Vagina (tissue), 2 donors: ENCODE measurements at regions not wholly inside any gene's neighbourhood (a gene's known extent, or its start where the extent isn't known, plus 50 kb on each side); places are given as distances from the start of the nearest gene placed in this dataset.

Experiments
- DNase-seq, 2 donors: peaks; one replicate each; pipeline ENCODE4 v3.0.0-alpha.2; 2017; ENCODE audit errors: extremely low spot score in 2 of 2
- H3K27ac ChIP-seq: fragments of 200-600 bp; sonication (generic); one replicate; pipeline ENCODE4 v1.5.1; 2019
- H3K27me3 ChIP-seq: fragments of 200-600 bp; sonication (generic); one replicate; pipeline ENCODE4 v1.5.1; 2019
- H3K36me3 ChIP-seq, 2 donors: fragments of 200-600 bp; sonication (generic); one replicate each; pipeline ENCODE4 v1.5.1; 2017 to 2019
- H3K4me1 ChIP-seq: fragments of 200-600 bp; sonication (generic); one replicate; pipeline ENCODE4 v1.5.1; 2019
- H3K4me3 ChIP-seq, 2 donors: fragments of 200-600 bp; sonication (generic); 1 replicate in 1 of 2; 2 replicates in 1 of 2; pipeline ENCODE4 v1.5.1; 2016 to 2019
- H3K9me3 ChIP-seq: fragments of 200-600 bp; sonication (generic); one replicate; pipeline ENCODE4 v1.5.1; 2019
- CTCF ChIP-seq, 3 experiments: fragments of 450-650 bp in 2 of 3; fragments of 200-600 bp in 1 of 3; sonication (generic) in 1 of 3; IDR thresholded peaks; one replicate each; pipeline ENCODE4 v1.5.1; 2017 to 2019; ENCODE audit warnings: antibody characterized with exemption in 3 of 3, mild to moderate bottlenecking in 2 of 3, moderate library complexity in 2 of 3
- POLR2A ChIP-seq, 2 donors: fragments of 450-650 bp; IDR thresholded peaks; one replicate each; pipeline ENCODE4 v1.6.1; 2017; ENCODE audit warnings: antibody characterized with exemption in 2 of 2, mild to moderate bottlenecking in 2 of 2, moderate library complexity in 2 of 2
- POLR2AphosphoS5 ChIP-seq, 2 donors: sonication (generic); formaldehyde crosslinking; IDR thresholded peaks; one replicate each; pipeline ENCODE4 v1.9.0; 2017; ENCODE audit warnings: antibody characterized with exemption in 2 of 2, mild to moderate bottlenecking in 2 of 2, low read depth in 1 of 2; ENCODE audit not compliant: insufficient read depth in 1 of 2
- intact Hi-C: fragments of 100-400 bp; cut with DNase I; formaldehyde crosslinking; loops from one replicate; pipeline ENCODE4 v1.15.1; 2023

GRCh38 chr4:137674066-137674465, 141.8 kb upstream of the PCDH18 start:
- TF ChIP-seq CTCF (IDR thresholded peaks at IDR 0.05) = no peak
- no peak for TF ChIP-seq POLR2A (IDR thresholded peaks at IDR 0.05)
- no peaks in the 10 kb centered on the region for H3K36me3 ChIP-seq
- no peak for DNase-seq
- H3K4me1 ChIP-seq = no peaks in the 10 kb centered on the region
- no peak overlapping the region for H3K27ac ChIP-seq
- intact Hi-C loops = no loop called here
- H3K9me3 ChIP-seq = no peaks in the 10 kb centered on the region
- H3K27me3 ChIP-seq = no peaks in the 10 kb centered on the region
- no peak overlapping the region for H3K4me3 ChIP-seq

- no peaks in the 10 kb centered on the region for H3K4me1 ChIP-seq
- no peak for DNase-seq
- intact Hi-C loops = no loop called here
- no peaks in the 10 kb centered on the region for H3K36me3 ChIP-seq
- H3K9me3 ChIP-seq = no peaks in the 10 kb centered on the region
- H3K4me3 ChIP-seq = no peak overlapping the region
- TF ChIP-seq POLR2A (IDR thresholded peaks at IDR 0.05) (no peak), POLR2AphosphoS5 (IDR thresholded peaks at IDR 0.05; ENCODE audit: insufficient read depth in 1 of 2, low read depth in 1 of 2) (no peak), CTCF (IDR thresholded peaks at IDR 0.05) (no peak)
- H3K27me3 ChIP-seq = no peaks in the 10 kb centered on the region
- no peak overlapping the region for H3K27ac ChIP-seq
Measured at GRCh38 chr4:137668885-137669545, 136.7 kb upstream of the PCDH18 start.

GRCh38 chr4:137664416-137664815, 132.1 kb upstream of the PCDH18 start:
- no peak for DNase-seq
- TF ChIP-seq POLR2A (IDR thresholded peaks at IDR 0.05) = no peak
- TF ChIP-seq POLR2AphosphoS5 (IDR thresholded peaks at IDR 0.05; ENCODE audit: insufficient read depth in 1 of 2, low read depth in 1 of 2) = no peak
- TF ChIP-seq CTCF (IDR thresholded peaks at IDR 0.05) = no peak
- H3K27ac ChIP-seq = peak overlapping the region; percentile 73
- no peaks in the 10 kb centered on the region for H3K9me3 ChIP-seq
- intact Hi-C loops = no loop called here
- H3K36me3 ChIP-seq = no peaks in the 10 kb centered on the region
- no peaks in the 10 kb centered on the region for H3K27me3 ChIP-seq
- H3K4me3 ChIP-seq = no peak overlapping the region
- H3K4me1 ChIP-seq = peaks cover 12% of the 10 kb centered on the region

- Histone ChIP-seq H3K27ac (peak overlapping the region; percentile 73), H3K4me3 (no peak overlapping the region), H3K36me3 (no peaks in the 10 kb centered on the region), H3K9me3 (no peaks in the 10 kb centered on the region), H3K27me3 (no peaks in the 10 kb centered on the region), H3K4me1 (peaks cover 12% of the 10 kb centered on the region)
- intact Hi-C loops = no loop called here
- DNase-seq = no peak
- TF ChIP-seq POLR2A (IDR thresholded peaks at IDR 0.05) = no peak
Measured at GRCh38 chr4:137664046-137664387, 131.7 kb upstream of the PCDH18 start.

- no peak for DNase-seq
- Histone ChIP-seq H3K27me3 (no peaks in the 10 kb centered on the region), H3K9me3 (no peaks in the 10 kb centered on the region), H3K4me1 (peaks cover 12% of the 10 kb centered on the region), H3K36me3 (no peaks in the 10 kb centered on the region), H3K4me3 (no peak overlapping the region), H3K27ac (peak overlapping the region; percentile 73)
- intact Hi-C loops = no loop called here
- TF ChIP-seq CTCF (IDR thresholded peaks at IDR 0.05) (no peak), POLR2A (IDR thresholded peaks at IDR 0.05) (no peak), POLR2AphosphoS5 (IDR thresholded peaks at IDR 0.05; ENCODE audit: insufficient read depth in 1 of 2, low read depth in 1 of 2) (no peak)
Measured at GRCh38 chr4:137663251-137664045, 131.2 kb upstream of the PCDH18 start.
